HCT116 (cell line): ENCODE measurements at regions not wholly inside any gene's neighbourhood (a gene's known extent, or its start where the extent isn't known, plus 50 kb on each side); places are given as distances from the start of the nearest gene placed in this dataset.
"Not testable (repeated sequence)": the region's sequence is repeated elsewhere in the genome, so short reads cannot be mapped to it uniquely, and the experiment has no call there.

Source experiments
- ATAC-seq: fragments of 200-7000 bp; cut with Tn5 transposase; 2 replicates; pipeline ENCODE4 v1.9.1; 2020; ENCODE audit warnings: mild to moderate bottlenecking, moderate library complexity
- BruUV-seq: library from RNA; stranded (reverse); fragments of 400-500 nt; replicated peaks from 2 replicates; lab custom pipeline; 2021; lab: Mats Ljungman, UMichigan
- CTCF ChIA-PET: fragments of 300-600 bp; sonication (Branson Sonifier 250); formaldehyde crosslinking; loops from one replicate; lab custom pipeline; 2021; ENCODE audit warnings: antibody characterized with exemption; lab: Charles Lee
- POLR2A ChIA-PET: fragments of 300-600, 350-600 bp; sonication (Branson Sonifier 250); formaldehyde crosslinking; loops from one replicate; lab custom pipeline; 2021; ENCODE audit warnings: antibody characterized with exemption; lab: Charles Lee
- RAD21 ChIA-PET, 2 experiments: fragments of 300-600 bp; sonication (Branson Sonifier 250); formaldehyde crosslinking; loops; one replicate each; lab custom pipeline; 2023; ENCODE audit warnings: low total read pairs in 2 of 2; ENCODE audit not compliant: uncharacterized antibody in 2 of 2, unreplicated experiment in 2 of 2, low non-redundant PET in 1 of 2; lab: Charles Lee
- DNase-seq: peaks from one replicate; pipeline ENCODE4 v3.0.0-alpha.2; 2010; ENCODE audit warnings: low read depth, low spot score
- H2AFZ ChIP-seq: fragments of 200-600 bp; shearing (Covaris generic), sonication (generic); 2 replicates; pipeline ENCODE4 v1.6.1; 2017; ENCODE audit warnings: low read depth, mixed run types, mixed read lengths, antibody characterized with exemption, low read length; ENCODE audit not compliant: poor library complexity, severe bottlenecking
- H3K27ac ChIP-seq: 2 replicates; pipeline ENCODE4 v1.5.1; 2012; ENCODE audit warnings: low read depth, low read length
- H3K27me3 ChIP-seq: fragments of 200-600 bp; sonication (generic); 2 replicates; pipeline ENCODE4 v1.6.1; 2016; ENCODE audit warnings: mixed run types, low read length, mixed read lengths; ENCODE audit not compliant: insufficient read depth
- H3K36me3 ChIP-seq, 2 experiments: fragments of 200-500 bp in 1 of 2; fragments of 200-600 bp in 1 of 2; sonication (Bioruptor generic) in 1 of 2; sonication (generic) in 1 of 2; 2 replicates each; pipeline versions ENCODE4 v1.5.1 to v1.6.1; 2014 to 2016; ENCODE audit warnings: low read length in 2 of 2, inconsistent platforms in 1 of 2, mixed read lengths in 1 of 2, mixed run types in 1 of 2; ENCODE audit not compliant: insufficient read depth in 2 of 2, control insufficient read depth in 1 of 2
- H3K4me1 ChIP-seq, 2 experiments: fragments of 200-600 bp in 1 of 2; sonication (generic) in 1 of 2; 2 replicates each; pipeline versions ENCODE4 v1.5.1 to v1.6.1; 2012 to 2017; ENCODE audit warnings: low read length in 2 of 2, inconsistent platforms in 1 of 2, mild to moderate bottlenecking in 1 of 2, mixed read lengths in 1 of 2, mixed run types in 1 of 2, moderate library complexity in 1 of 2; ENCODE audit not compliant: insufficient read depth in 2 of 2, control insufficient read depth in 1 of 2
- H3K4me2 ChIP-seq: fragments of 200-600 bp; sonication (generic); 2 replicates; pipeline ENCODE4 v1.6.1; 2017; ENCODE audit warnings: mixed run types, low read length, mixed read lengths
- H3K4me3 ChIP-seq, 2 experiments: fragments of 200-600 bp in 1 of 2; sonication (generic) in 1 of 2; replicated peaks in 1 of 2; 2 replicates each; pipeline ENCODE4 v1.5.1; 2011 to 2016; ENCODE audit warnings: low read length in 2 of 2, control low read depth in 1 of 2, low read depth in 1 of 2, mild to moderate bottlenecking in 1 of 2, mixed read lengths in 1 of 2, mixed run types in 1 of 2
- H3K79me2 ChIP-seq: fragments of 200-600 bp; sonication (generic); 2 replicates; pipeline ENCODE4 v1.6.1; 2017; ENCODE audit warnings: mild to moderate bottlenecking, mixed run types, low read length, moderate library complexity, mixed read lengths; ENCODE audit not compliant: insufficient read depth
- H3K9ac ChIP-seq: fragments of 200-600 bp; sonication (generic); 2 replicates; pipeline ENCODE4 v1.6.1; 2016; ENCODE audit warnings: low read length, mixed read lengths
- H3K9me2 ChIP-seq: fragments of 200-600 bp; sonication (generic), shearing (Covaris generic); 2 replicates; pipeline ENCODE4 v1.6.1; 2017; ENCODE audit warnings: mixed run types, mild to moderate bottlenecking, moderate library complexity; ENCODE audit not compliant: insufficient read depth
- H3K9me3 ChIP-seq, 2 experiments: fragments of 200-500 bp in 1 of 2; fragments of 200-600 bp in 1 of 2; sonication (Bioruptor generic) in 1 of 2; sonication (generic) in 1 of 2; 2 replicates each; pipeline ENCODE4 v1.6.1; 2014 to 2017; ENCODE audit warnings: low read length in 2 of 2, mixed read lengths in 2 of 2, inconsistent platforms in 1 of 2, low read depth in 1 of 2, mild to moderate bottlenecking in 1 of 2, mixed run types in 1 of 2, moderate library complexity in 1 of 2; ENCODE audit not compliant: control insufficient read depth in 1 of 2, insufficient read depth in 1 of 2
- H4K20me1 ChIP-seq: fragments of 200-600 bp; sonication (generic), shearing (Covaris generic); 2 replicates; pipeline ENCODE4 v1.6.1; 2017; ENCODE audit warnings: mixed run types, mild to moderate bottlenecking, moderate library complexity; ENCODE audit not compliant: insufficient read depth
- ATF3 ChIP-seq: IDR thresholded peaks from 2 replicates; pipeline ENCODE4 v1.6.1; 2012
- EGR1 ChIP-seq: IDR thresholded peaks from 2 replicates; pipeline ENCODE4 v1.6.1; 2012; ENCODE audit warnings: low read depth
- ELF1 ChIP-seq: IDR thresholded peaks from 2 replicates; pipeline ENCODE4 v1.6.1; 2012; ENCODE audit warnings: low read depth, borderline replicate concordance
- FOSL1 ChIP-seq: IDR thresholded peaks from 2 replicates; pipeline ENCODE4 v1.6.1; 2012; ENCODE audit warnings: low read depth
- JUND ChIP-seq: IDR thresholded peaks from 2 replicates; pipeline ENCODE4 v1.6.1; 2012
- MAX ChIP-seq: IDR thresholded peaks from 2 replicates; pipeline ENCODE4 v1.6.1; 2012
- POLR2A ChIP-seq: IDR thresholded peaks from 2 replicates; pipeline ENCODE4 v1.7.0; 2011; ENCODE audit warnings: borderline replicate concordance; ENCODE audit not compliant: insufficient read depth, insufficient read length; ENCODE audit errors: extremely low read depth
- POLR2AphosphoS5 ChIP-seq: IDR thresholded peaks from 2 replicates; pipeline ENCODE4 v1.6.1; 2011; ENCODE audit warnings: mild to moderate bottlenecking, low read depth, low read length, moderate library complexity
- SRF ChIP-seq: IDR thresholded peaks from 2 replicates; pipeline ENCODE4 v1.6.1; 2012; ENCODE audit warnings: low read depth
- TCF7L2 ChIP-seq: IDR thresholded peaks from 2 replicates; pipeline ENCODE4 v1.7.0; 2011; ENCODE audit warnings: borderline replicate concordance, inconsistent platforms; ENCODE audit not compliant: insufficient read depth, insufficient read length; ENCODE audit errors: extremely low read depth
- ZBTB33 ChIP-seq: IDR thresholded peaks from 2 replicates; pipeline ENCODE4 v1.6.1; 2011; ENCODE audit warnings: mild to moderate bottlenecking, low read length, moderate library complexity; ENCODE audit not compliant: insufficient replicate concordance; ENCODE audit errors: extremely low read depth
- ZNF274 ChIP-seq: fragments of 200-500 bp; sonication (Bioruptor generic); IDR thresholded peaks from 2 replicates; pipeline ENCODE4 v1.6.1; 2014; ENCODE audit warnings: mild to moderate bottlenecking, low read depth, low read length, inconsistent platforms
- intact Hi-C: fragments of 100-400 bp; cut with micrococcal nuclease; formaldehyde crosslinking; loops from 2 replicates; pipeline ENCODE4 v1.10.0; 2022

- H3K4me2 ChIP-seq, result no peak overlapping the region
- ChIA-PET CTCF (no interaction called here), POLR2A (no interaction called here), RAD21 (no interaction called here)
- no peaks in the 10 kb centered on the region for H3K27me3 ChIP-seq
- H3K27ac ChIP-seq, result no peak overlapping the region
- ATAC-seq, result no peak
- no peak overlapping the region for H3K4me3 ChIP-seq
- intact Hi-C loops, result no loop called here
- no peaks in the 10 kb centered on the region for H3K9me2 ChIP-seq
- no peak overlapping the region for H3K9ac ChIP-seq
- no peaks in the 10 kb centered on the region for H3K36me3 ChIP-seq
- no peaks in the 10 kb centered on the region for H3K9me3 ChIP-seq
- DNase-seq, result no peak
- no peaks in the 10 kb centered on the region for H3K79me2 ChIP-seq
- no peaks in the 10 kb centered on the region for H4K20me1 ChIP-seq
- no TSS peak for BruUV-seq
- peaks cover 3 to 22% of the 10 kb centered on the region in 2 experiments; a peak in 3 of 4 replicates for H3K4me1 ChIP-seq
- no peak overlapping the region for H2AFZ ChIP-seq
- TF ChIP-seq EGR1, result no peak
- TF ChIP-seq SRF, result no peak
Observed at GRCh38 chr17:31721291-31722025, 137.6 kb downstream of the COPRS start.

GRCh38 chr17:31717251-31717650 is 141.8 kb downstream of the COPRS start:
- H3K4me1 ChIP-seq, BruUV-seq, intact Hi-C loops, H3K4me2 ChIP-seq, H3K9ac ChIP-seq, H3K4me3 ChIP-seq, H3K9me2 ChIP-seq, H3K9me3 ChIP-seq, H3K27me3 ChIP-seq, H3K36me3 ChIP-seq, DNase-seq, CTCF ChIA-PET, H3K27ac ChIP-seq, ATAC-seq, H3K79me2 ChIP-seq, H2AFZ ChIP-seq, POLR2A ChIA-PET, RAD21 ChIA-PET, H4K20me1 ChIP-seq: not testable (repeated sequence)

- Histone ChIP-seq H3K4me1 (no peaks in the 10 kb centered on the region), H3K9me2 (no peaks in the 10 kb centered on the region), H3K27me3 (no peaks in the 10 kb centered on the region), H3K4me3 (no peak overlapping the region), H3K4me2 (no peak overlapping the region), H2AFZ (no peak overlapping the region), H3K27ac (no peak overlapping the region), H3K9ac (no peak overlapping the region), H4K20me1 (no peaks in the 10 kb centered on the region), H3K9me3 (no peaks in the 10 kb centered on the region), H3K36me3 (no peaks in the 10 kb centered on the region), H3K79me2 (no peaks in the 10 kb centered on the region)
- ATAC-seq (no peak), DNase-seq (no peak)
- CTCF ChIA-PET, result no interaction called here
- intact Hi-C loops, result no loop called here
- RAD21 ChIA-PET, result no interaction called here
- no TSS peak for BruUV-seq
- POLR2A ChIA-PET, result no interaction called here
- TF ChIP-seq ELF1 (no peak), POLR2A (no peak), ZNF274 (no peak), MAX (no peak), TCF7L2 (no peak), JUND (no peak), ATF3 (no peak), ZBTB33 (no peak), FOSL1 (no peak), POLR2AphosphoS5 (no peak)
Observed at GRCh38 chr17:31715446-31715845, 143.6 kb downstream of the COPRS start.
